SU-DHL-6 (cell line): ENCODE measurements at regions not wholly inside any gene's neighbourhood (a gene's known extent, or its start where the extent isn't known, plus 50 kb on each side); places are given as distances from the start of the nearest gene placed in this dataset.

ENCODE experiments used
- CTCF ChIP-seq: fragments of 200-600 bp; sonication (generic); IDR thresholded peaks from one replicate; pipeline ENCODE4 v1.5.1; 2017; ENCODE audit warnings: antibody characterized with exemption, mild to moderate bottlenecking, low read length, moderate library complexity; ENCODE audit not compliant: insufficient read depth, poor library complexity, severe bottlenecking
- EZH2phosphoT487 ChIP-seq: fragments of 200-600 bp; sonication (generic), shearing (Covaris generic); conservative IDR thresholded peaks from 2 replicates; pipeline ENCODE4 v1.6.1; 2018; ENCODE audit warnings: mild to moderate bottlenecking, antibody characterized with exemption, low read length, moderate library complexity, mixed read lengths

- TF ChIP-seq CTCF (no peak), EZH2phosphoT487 (no peak)
These were observed 119.5 kb downstream of the SKIDA1 start for GRCh38 chr10:21405981-21406380.
